NCI-H345 (cell line): ENCODE measurements at regions not wholly inside any gene's neighbourhood (a gene's known extent, or its start where the extent isn't known, plus 50 kb on each side); places are given as distances from the start of the nearest gene placed in this dataset.
A peak's percentile ranks its signal among the peaks of the same experiment; 100 is the strongest.
"Not testable (repeated sequence)": the region's sequence is repeated elsewhere in the genome, so short reads cannot be mapped to it uniquely, and the experiment has no call there.

Experiments
- DNase-seq: peaks from one replicate; lab custom pipeline; 2025; lab: John Stamatoyannopoulos, UW

GRCh38 chr7:91568138-91568537 is 303.9 kb downstream of the FZD1 start:
- no peak for DNase-seq

GRCh38 chr7:91569728-91570457 is 305.7 kb downstream of the FZD1 start:
- peak; percentile 67 for DNase-seq

- no peak for DNase-seq
These were observed 306.3 kb downstream of the FZD1 start for GRCh38 chr7:91570560-91570959.

GRCh38 chr7:91571601-91572000 is 307.4 kb downstream of the FZD1 start:
- no peak for DNase-seq

- no peak for DNase-seq
These were observed 307.1 kb downstream of the MTERF1 start for GRCh38 chr7:91573405-91573804.

GRCh38 chr7:91576459-91576858 is 304.0 kb downstream of the MTERF1 start:
- not testable (repeated sequence) for DNase-seq

- no peak for DNase-seq
These were observed 300.7 kb downstream of the MTERF1 start for GRCh38 chr7:91579837-91580236.

- no peak for DNase-seq
These were observed 297.6 kb downstream of the MTERF1 start for GRCh38 chr7:91582799-91583477.

- DNase-seq = no peak
These were observed 284.2 kb downstream of the MTERF1 start for GRCh38 chr7:91596287-91596686.

GRCh38 chr7:91598791-91599190 is 281.7 kb downstream of the MTERF1 start:
- no peak for DNase-seq

GRCh38 chr7:91600112-91600511 is 280.4 kb downstream of the MTERF1 start:
- no peak for DNase-seq

GRCh38 chr7:91603707-91604106 is 276.8 kb downstream of the MTERF1 start:
- no peak for DNase-seq

- no peak for DNase-seq
These were observed 271.9 kb downstream of the MTERF1 start for GRCh38 chr7:91608606-91609005.

GRCh38 chr7:91609525-91609924 is 271.0 kb downstream of the MTERF1 start:
- no peak for DNase-seq

- DNase-seq = no peak
These were observed 266.1 kb downstream of the MTERF1 start for GRCh38 chr7:91614431-91614830.

- DNase-seq = no peak
These were observed 261.4 kb downstream of the MTERF1 start for GRCh38 chr7:91618776-91619765.

- DNase-seq = no peak
These were observed 259.7 kb downstream of the MTERF1 start for GRCh38 chr7:91620827-91621226.

- DNase-seq = not testable (repeated sequence)
These were observed 253.2 kb downstream of the MTERF1 start for GRCh38 chr7:91627324-91627723.

GRCh38 chr7:91628742-91629141 is 251.8 kb downstream of the MTERF1 start:
- DNase-seq = peak; percentile 72

GRCh38 chr7:91630581-91631380 is 249.7 kb downstream of the MTERF1 start:
- no peak for DNase-seq

- no peak for DNase-seq
These were observed 248.1 kb downstream of the MTERF1 start for GRCh38 chr7:91632234-91632940.
